GM18909 (cell line): ENCODE measurements at regions not wholly inside any gene's neighbourhood (a gene's known extent, or its start where the extent isn't known, plus 50 kb on each side); places are given as distances from the start of the nearest gene placed in this dataset.
"Not testable (repeated sequence)": the region's sequence is repeated elsewhere in the genome, so short reads cannot be mapped to it uniquely, and the experiment has no call there.

Experiments
- ATAC-seq: cut with Tn5 transposase; IDR thresholded peaks from one replicate; pipeline ENCODE4 v1.9.1; 2021; ENCODE audit warnings: mild to moderate bottlenecking; ENCODE audit not compliant: unreplicated experiment, poor library complexity

DNA sequence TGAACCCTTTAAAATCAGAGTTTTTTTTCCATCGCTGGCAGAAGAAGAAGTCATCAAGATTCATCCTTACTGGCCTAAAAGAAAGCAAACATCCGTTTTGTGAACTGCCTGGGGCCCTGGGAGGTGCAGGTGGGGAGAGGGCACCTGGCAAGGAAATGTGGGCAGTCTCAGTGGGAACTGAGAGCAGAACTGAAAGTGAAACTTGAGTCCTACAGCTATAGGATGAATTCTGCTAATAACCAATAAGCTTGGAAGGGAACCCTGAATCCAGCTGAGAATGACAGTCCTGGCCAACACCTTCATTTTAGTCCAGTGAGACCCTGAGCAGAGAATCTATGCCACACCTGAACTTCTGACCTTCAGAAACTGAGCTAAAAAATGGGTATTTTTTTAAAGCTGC is 130.1 kb upstream of the ASCC3 start:
- peak; percentile 97 for ATAC-seq

DNA sequence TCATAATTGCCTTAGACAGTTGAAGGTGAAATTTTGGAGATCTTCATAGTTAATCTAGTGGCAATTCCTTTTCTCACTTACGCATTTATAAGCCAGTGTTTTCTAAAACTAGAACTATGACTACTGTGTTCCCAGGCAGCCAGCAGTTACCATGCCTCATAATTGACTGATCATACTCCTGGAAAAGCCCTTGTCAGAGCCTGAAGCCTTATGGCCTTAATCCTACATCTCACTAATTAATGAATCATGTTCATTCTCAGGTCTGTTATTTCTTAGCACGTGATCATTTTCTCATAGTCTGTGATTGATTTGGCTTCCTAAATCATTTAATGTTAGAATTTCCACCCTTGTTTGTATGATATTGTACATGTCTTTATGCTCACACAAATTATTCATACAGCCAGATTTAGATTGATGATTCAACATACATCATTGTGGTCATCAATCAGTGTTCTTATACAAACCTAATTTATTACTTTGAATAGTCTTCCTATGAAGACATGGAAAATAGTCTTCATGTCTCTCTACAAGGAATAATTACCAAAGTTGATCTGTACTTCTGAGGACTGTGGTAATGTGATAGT is 132.6 kb upstream of the ASCC3 start:
- ATAC-seq = no peak

DNA sequence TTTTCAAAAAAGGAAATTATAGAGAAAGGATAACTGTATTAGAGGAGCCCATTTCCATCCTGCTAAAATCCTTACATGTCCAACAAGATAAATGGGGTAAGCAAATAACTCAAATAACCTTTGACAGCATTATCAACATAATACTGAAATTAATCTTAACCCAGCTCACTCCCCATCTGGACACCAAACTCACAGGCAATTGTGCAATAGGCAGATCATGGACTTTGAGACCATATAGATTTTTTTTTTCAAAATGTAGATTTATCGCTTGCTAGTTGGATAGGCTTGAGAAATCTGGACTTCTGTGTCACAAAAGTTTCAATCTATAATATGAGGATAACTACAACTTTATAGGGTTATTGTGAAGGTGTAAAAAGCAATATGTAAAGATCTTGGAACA is 134.4 kb upstream of the ASCC3 start:
- ATAC-seq = no peak

DNA sequence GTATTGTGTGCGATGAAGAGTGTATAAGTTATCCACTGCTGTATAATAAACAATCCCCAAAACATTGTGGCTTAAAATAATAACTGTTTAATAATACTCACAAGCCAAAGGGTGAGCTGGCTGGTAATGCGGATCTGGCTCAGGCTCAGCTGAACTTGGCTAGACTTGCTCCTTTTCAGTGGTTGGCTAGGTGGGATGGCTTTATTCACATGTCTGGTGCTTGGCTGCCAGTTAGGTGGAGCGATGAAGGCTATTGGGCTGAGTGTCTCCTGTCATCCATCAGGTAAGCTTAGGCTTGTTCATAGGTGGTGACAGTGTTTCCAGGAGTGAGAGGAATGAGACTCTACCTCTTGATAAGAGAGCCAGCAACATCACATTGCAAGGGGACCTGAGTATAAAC is 135.0 kb upstream of the ASCC3 start:
- no peak for ATAC-seq

DNA sequence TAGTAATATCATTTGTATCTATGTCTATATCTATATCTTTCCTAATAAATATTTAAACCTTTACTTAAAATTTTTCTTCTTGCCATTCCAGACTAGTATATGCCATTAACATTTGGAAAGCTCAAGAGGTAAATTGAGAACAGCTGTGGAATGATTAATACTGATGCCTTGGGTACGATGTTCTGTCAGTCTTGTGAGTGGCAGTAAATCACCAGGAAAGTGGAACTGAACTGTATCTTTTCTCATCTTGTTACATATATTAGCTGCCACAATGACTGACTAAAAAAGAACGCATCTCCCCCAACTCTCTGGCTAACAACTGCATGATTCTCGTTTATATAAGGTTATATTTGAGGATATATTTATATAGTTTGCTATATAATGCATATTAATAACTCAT is 137.0 kb upstream of the ASCC3 start:
- no peak for ATAC-seq

DNA sequence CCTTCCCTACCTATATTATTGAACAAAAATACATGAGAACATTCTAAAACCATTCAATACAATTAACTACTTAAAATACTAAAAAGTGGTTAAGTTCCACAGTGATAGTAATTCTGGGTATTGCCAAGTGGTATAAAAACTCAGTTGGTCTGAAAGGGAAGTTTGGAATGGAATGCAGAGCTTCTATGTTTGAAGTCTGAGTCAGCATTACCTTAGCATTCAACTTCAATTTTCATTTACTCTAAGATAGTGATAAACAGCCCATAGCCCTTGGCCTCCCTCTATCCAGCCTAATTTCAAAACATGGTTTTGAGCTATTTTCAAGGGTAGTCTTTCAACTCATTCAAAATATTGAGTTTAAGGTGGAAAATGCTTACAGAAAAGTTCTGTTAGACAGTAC is 140.4 kb upstream of the ASCC3 start:
- ATAC-seq = no peak

DNA sequence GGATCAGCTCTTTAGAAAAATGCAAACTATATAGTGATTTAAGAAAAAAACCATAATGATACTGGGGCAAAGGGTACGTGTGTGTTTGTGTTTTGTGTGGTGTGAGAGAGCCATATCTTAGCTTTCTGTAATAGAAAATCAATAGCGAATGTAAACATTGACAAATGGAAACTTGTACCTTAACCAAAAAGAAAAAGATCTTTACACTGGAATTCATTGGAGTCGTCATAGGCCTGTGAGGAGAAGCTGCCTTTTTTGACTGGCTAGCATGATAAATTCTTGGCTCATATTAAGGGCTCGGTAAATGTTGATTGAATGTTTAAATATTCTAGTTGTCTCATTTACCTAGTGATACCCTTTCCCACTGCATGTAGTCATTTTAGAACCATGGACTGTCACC is 161.8 kb upstream of the ASCC3 start:
- ATAC-seq = no peak

DNA sequence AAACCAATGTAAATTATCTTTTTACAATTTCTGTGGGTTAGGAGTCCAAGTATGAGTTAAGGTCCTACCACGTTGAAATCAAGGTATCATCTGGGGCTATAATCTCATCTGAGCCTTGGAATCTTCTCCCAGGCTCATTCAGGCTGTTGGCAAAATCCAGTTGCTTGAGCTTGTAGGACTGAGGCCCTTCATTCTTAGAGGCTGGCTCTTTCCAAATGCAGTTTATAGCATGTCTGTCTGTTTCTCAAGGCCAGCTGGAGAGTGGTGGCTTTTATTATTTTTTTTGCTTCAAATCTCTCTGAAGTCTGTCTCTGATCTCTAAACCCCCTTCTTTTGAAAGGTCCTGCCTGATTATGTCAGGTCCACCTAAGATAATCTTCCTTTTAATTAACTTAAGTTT is 177.2 kb upstream of the ASCC3 start:
- ATAC-seq = no peak

DNA sequence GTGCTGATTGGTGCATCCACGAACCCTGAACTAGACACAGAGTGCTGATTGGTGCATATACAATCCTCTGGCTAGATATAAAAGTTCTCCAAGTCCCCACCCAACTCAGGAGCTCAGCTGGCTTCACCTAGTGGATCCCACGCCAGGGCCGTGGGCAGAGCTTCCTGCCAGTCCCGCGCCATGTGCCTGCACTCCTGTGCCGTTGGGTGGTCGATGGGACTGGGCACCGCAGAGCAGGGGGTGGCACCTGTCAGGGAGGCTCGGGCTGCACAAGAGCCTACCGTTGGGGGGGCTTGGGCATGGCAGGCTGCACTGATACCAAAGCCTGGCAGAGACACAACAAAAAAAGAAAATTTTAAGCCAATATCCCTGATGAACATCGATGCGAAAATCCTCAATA is 185.4 kb upstream of the ASCC3 start:
- ATAC-seq = no peak

DNA sequence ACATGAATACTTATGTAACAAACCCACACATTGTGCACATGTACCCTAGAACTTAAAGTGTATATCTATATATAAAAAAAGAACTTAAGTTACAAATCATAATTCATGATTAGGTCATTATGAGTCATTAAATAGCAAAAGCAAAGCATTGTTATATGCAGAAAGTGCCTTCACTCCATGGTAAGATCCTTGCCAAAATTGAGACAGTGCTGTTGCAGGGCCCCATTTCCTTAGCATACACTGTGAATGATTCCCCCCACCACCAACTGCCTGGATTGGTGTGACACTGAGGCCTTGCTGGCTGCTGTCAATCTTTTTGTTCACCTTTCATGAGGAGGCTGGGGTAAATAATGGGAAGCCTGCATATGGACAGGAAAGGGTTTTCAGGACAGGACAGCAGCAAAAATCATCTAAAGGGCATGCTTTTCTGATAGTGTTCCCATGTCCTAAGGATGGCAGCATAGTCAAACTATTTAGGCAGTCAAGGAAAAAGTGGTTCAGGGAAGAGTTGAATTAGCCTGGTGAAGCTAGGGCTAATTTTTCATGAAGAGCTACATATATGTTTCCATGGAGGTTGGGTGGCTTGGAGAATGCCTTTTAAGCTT is 188.2 kb upstream of the ASCC3 start:
- no peak for ATAC-seq

DNA sequence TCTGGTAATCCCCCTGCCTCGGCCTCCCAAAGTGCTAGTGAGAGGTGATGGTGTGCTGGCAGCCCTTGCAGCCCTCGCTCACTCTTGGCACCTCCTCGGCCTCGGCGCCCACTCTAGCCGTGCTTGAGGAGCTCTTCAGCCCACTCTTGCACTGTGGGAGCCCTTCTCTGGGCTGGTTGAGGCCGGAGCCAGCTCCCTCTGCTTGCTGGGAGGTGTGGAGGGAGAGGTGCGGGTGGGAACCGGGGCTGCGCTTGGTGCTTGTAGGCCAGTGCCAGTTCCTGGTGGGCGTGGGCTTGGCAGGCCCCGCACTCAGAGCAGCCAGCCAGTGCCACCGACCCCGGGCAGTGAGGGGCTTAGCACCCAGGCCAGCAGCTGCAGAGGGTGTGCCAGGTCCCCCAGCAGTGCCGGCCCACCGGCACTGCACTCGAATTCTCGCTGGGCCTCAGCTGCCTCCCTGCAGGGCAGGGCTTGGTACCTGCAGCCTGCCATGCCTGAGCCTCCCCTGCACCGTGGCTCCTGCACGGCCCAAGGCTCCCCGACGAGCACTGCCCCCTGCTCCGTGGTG is 189.0 kb upstream of the ASCC3 start:
- no peak for ATAC-seq

DNA sequence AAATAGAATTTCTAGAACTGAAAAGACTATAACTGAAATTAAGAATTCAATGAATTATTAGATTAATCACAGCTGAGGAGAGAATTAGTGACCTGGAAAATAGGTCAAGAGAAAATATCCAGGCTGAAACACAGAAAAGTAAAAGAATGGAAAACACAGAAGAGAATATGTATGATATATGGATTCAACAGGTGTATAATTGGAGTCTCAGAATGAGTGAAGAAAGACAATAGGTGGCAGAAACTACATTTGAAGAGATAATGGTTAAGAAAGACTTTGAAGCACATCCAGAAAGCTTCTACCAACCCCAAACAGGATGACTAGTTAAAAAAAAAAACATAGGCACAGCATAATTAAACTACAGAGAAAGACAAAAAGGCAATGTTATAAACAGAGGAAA is 196.2 kb upstream of the ASCC3 start:
- ATAC-seq = no peak

DNA sequence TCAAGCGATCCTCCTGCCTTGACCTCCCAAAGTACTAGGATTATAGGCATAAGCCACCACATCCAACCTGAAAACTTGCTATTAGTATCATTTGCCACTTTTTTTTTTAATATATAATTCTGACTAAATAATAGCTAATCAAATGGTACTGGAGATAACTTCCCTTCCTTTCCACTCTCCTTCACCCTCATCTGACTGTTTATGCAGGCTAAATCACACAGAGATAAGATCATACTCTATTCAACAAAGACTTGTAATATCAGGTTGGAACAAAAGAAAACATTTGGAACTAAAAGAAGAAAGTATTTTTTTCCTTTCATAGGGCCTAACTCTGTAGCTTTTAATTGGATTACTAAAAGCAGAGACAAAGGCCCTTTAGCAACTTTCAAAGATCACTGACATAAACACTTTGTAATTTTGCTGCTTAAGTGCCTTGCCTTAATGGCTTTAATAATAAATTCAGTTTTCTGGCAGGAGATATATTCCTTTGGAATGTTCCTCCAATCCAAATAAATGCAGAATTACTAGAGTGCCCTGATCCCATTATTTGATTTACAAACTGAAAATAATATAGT is 198.7 kb upstream of the ASCC3 start:
- no peak for ATAC-seq

DNA sequence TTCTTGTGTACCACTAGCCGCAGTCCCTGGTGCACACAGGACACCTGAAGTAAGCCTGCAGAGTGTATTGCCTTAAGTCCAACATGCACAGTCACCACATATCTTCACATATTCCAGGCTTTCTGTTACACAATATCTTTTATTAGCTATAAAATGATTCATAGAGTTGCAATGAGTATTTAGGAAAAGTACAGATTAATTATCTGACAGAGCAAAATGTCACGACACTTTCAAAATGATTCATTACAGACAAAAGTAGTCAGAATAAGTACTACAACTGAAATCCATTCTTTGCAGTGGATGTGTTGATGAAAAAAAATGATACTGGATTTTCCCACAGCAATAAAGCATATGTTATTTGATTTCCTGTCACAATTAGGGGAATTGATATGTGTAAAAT is 199.5 kb upstream of the ASCC3 start:
- no peak for ATAC-seq

DNA sequence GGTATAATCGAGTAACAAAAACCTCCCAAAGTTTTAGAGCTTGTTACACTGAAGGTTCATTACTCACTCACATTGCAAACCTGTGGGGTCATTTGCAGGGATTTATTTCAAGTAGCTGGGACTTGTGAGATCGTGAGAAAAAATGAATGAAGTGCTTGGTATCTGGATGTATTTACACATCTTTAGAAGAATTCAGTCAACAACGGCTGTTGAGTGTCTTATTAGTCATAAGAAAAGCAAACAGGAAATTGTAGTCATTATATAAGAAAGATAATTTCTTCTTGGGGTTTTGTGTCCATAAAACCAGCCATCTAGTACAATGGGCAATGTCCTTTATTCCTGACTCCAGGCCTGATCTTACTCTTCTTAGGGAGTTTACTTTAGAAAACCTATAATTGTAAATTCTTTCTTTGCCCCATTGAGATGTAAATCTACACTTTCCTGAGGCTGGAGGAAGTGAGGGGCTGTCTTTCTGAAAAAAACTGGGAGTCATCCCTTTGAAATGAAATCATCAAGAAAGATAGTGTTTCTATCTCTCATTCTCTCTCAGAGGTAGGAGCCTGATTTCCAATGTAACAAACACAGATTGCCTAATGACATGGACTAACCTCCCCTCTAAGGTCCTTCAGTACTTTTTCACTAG is 202.5 kb upstream of the ASCC3 start:
- ATAC-seq = no peak

DNA sequence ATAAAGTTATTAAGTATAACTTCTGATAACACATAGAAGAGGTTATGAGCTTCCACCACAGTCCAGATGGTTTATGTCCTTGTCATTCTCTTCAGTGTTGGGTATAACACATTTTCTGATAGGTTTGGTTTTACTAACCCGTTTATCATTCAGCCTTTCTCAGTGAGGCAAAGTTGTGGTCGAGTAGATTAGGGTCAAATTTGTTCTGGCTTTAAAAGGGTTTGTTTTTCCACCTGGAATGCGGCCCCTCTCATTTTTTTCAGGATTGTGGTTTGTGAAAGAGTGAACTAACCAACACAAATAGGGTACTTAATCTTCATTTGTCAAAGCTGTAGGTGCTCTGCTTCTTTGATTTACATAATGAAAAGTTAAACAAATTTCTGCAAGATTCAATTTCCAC is 204.2 kb upstream of the ASCC3 start:
- ATAC-seq = no peak

DNA sequence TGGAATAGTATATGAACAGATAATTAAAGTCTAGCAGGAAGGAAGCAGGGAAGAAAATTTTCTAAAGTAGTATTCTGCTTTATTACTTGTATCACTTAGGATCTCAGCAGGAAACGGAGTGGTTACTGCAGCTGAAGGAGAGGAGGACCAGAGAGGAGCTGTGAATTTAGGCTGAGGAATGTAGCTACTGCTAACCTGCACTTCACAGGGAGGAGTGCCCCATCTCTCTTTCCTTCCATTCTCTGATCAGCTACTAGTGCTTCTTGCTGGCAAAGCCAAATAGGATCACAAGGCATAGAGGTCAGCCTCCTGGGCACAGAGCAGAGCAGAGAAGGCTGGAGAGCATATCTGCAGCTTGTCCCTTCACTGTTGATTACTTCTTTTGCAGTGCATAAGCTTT is 205.3 kb upstream of the ASCC3 start:
- no peak for ATAC-seq

DNA sequence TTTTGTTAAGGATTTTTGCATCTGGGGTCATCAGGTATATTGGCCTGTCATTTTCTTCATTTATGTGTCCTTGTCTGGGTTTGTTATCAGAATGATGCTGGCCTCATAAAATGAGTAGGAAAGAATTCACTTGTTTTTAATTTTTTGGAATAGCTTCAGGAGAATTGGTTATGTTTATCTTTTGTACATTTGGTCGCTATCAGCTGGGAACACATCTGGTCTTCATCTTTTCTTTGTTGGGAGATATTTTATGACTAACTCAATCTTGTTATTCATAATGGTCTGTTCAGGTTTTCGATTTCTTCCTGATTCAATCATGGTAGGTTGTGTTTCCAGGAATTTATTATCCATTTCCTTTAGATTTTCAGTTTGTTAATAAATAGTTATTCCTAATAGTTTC is 207.5 kb upstream of the ASCC3 start:
- ATAC-seq = no peak

DNA sequence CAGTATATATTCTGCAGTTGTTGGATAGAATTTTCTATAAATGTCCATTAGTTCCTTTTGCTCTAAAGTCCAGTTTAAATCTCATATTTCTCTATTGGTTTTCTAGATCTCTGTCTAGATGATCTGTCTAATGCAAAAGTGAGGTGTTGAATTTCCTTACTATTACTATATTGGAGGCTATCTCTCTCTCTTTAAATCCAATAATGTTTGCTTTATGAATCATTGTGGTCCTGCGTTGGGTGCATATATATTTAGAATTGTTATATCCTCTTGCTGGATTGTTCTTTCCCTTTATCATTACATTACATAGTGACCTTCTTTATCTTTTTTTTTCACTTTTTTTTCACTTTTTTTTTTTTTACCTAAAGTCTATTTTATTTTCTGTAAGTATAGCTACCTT is 208.5 kb upstream of the ASCC3 start:
- ATAC-seq = no peak

DNA sequence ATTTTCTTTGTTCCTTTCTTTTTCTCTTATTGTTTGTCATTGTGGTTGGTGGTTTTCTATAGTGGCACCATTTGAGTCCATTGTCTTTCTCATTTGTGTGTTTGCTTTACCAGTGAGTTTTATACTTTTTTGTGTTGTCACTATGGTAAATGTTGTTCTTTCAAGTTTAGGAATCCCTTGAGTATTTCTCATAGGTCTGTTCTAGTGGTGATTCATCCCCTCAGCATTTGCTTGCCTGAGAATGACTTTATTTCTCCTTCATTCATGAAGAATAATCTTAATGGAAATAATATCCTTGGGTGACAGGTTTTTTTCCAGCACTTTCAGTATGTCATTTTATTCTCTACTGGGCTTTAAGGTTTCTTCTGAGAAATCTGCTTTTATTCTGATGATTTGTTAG is 209.2 kb upstream of the ASCC3 start:
- ATAC-seq = no peak

DNA sequence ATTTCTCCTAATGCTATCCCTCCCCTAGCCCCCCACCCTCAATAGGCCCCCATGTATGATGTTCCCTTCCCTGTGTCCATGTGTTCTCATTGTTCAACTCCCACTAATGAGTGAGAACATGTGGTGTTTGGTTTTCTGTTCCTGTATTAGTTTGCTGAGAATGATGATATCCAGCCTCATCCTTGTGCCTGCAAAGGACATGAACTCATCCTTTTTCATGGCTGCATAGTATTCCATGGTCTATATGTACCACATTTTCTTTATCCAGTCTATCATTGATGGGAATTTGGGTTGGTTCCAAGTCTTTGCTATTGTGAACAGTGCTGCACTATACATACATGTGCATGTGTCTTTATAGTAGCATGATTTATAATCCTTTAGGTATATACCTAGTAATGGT is 217.5 kb upstream of the ASCC3 start:
- not testable (repeated sequence) for ATAC-seq

DNA sequence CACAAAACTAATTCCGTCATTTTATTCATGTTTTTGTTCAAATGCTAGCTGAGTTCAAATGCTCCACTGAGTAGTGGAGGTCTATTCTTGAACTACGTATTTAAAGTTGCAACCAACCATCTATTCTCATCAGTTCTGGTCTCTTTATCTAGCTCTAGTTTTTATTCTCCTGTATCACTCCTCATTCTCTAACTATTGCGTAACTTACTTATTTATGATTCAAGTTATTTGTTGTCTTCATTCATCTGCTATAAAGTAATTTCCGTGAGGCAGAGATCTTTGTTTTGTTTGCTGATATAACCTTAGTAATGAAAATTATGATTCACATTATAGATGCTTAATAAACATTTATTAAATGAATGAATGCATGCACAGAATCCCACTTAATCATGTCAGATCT is 221.6 kb upstream of the ASCC3 start:
- ATAC-seq = no peak
